ENCODE measurements at regions not wholly inside any gene's neighbourhood (a gene's known extent, or its start where the extent isn't known, plus 50 kb on each side); places are given as distances from the start of the nearest gene placed in this dataset.

DNA sequence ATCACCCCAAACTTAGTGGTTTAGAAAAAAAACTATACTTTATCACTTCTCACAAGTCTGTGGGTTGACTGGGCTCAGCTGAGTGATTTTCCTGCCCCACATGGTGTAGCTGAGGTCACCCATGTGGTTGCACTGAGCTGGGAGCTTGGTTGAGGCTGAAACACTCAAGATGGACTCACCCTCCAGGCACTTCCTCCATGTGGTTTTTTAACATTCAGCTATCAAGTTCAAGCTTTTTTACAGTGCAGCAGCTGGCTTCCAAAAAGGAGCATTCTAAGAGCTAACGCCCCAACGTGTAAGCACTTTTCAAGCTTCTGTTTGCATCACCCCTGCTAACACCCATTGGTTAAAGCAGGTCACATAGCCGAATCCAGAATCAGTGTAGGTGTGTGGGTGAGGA lies 105.9 kb upstream of the CREB1 start:
- TF ChIP-seq ZNF274 (IDR thresholded peaks at IDR 0.05; ENCODE audit: low read depth, low read length): no peak
- TF ChIP-seq SUZ12 (IDR thresholded peaks at IDR 0.05; ENCODE audit: extremely low read depth, insufficient read depth, insufficient read length): no peak
- TF ChIP-seq YY1 (IDR thresholded peaks at IDR 0.05; ENCODE audit: insufficient read depth, insufficient read length): no peak

Data from NT2/D1 (cell line).